Glutamatergic neuron (in vitro differentiated cells): ENCODE measurements at regions not wholly inside any gene's neighbourhood (a gene's known extent, or its start where the extent isn't known, plus 50 kb on each side); places are given as distances from the start of the nearest gene placed in this dataset.

Experiments
- DNase-seq: peaks from one replicate; pipeline ENCODE4 v3.0.0; 2022
- H3K27ac Mint-ChIP-seq: one replicate; pipeline ENCODE4 v1.8.0; 2020; ENCODE audit warnings: mild to moderate bottlenecking, mixed read lengths, inconsistent platforms; ENCODE audit not compliant: unreplicated experiment
- H3K27me3 Mint-ChIP-seq: one replicate; pipeline ENCODE4 v1.8.0; 2020; ENCODE audit warnings: mild to moderate bottlenecking, moderate library complexity, mixed read lengths, inconsistent platforms; ENCODE audit not compliant: unreplicated experiment
- H3K36me3 Mint-ChIP-seq: one replicate; pipeline ENCODE4 v1.8.0; 2020; ENCODE audit warnings: mild to moderate bottlenecking, mixed read lengths, inconsistent platforms; ENCODE audit not compliant: unreplicated experiment
- H3K4me1 Mint-ChIP-seq: one replicate; pipeline ENCODE4 v1.8.0; 2020; ENCODE audit warnings: mild to moderate bottlenecking, low read depth, mixed read lengths, inconsistent platforms; ENCODE audit not compliant: unreplicated experiment
- H3K4me3 Mint-ChIP-seq: one replicate; pipeline ENCODE4 v1.8.0; 2020; ENCODE audit warnings: mild to moderate bottlenecking, mixed read lengths, inconsistent platforms; ENCODE audit not compliant: unreplicated experiment
- H3K9me3 Mint-ChIP-seq: one replicate; pipeline ENCODE4 v1.8.0; 2020; ENCODE audit warnings: mild to moderate bottlenecking, moderate library complexity, mixed read lengths, inconsistent platforms; ENCODE audit not compliant: unreplicated experiment
- CTCF ChIP-seq: fragments of 200-600 bp; sonication (generic); IDR thresholded peaks from one replicate; pipeline ENCODE4 v1.5.0; 2021; ENCODE audit not compliant: partially characterized antibody, unreplicated experiment

GRCh38 chr5:136722581-136722980 is 357.2 kb upstream of the TRPC7 start:
- Mint-ChIP-seq H3K9me3 (no peaks in the 10 kb centered on the region), H3K4me3 (no peak overlapping the region)

GRCh38 chr5:136722086-136722485 is 356.7 kb upstream of the TRPC7 start:
- Mint-ChIP-seq H3K36me3 (no peaks in the 10 kb centered on the region), H3K9me3 (no peaks in the 10 kb centered on the region), H3K4me3 (no peak overlapping the region), H3K4me1 (no peaks in the 10 kb centered on the region), H3K27ac (no peak overlapping the region), H3K27me3 (peaks cover 3% of the 10 kb centered on the region)
- TF ChIP-seq CTCF = no peak
- DNase-seq = no peak

More at GRCh38 chr5:136722581-136722980, 357.2 kb upstream of the TRPC7 start:
- Mint-ChIP-seq H3K27ac (no peak overlapping the region), H3K4me1 (no peaks in the 10 kb centered on the region), H3K36me3 (no peaks in the 10 kb centered on the region), H3K27me3 (peaks cover 3% of the 10 kb centered on the region)
- TF ChIP-seq CTCF = no peak
- no peak for DNase-seq

- no peak for TF ChIP-seq CTCF
- Mint-ChIP-seq H3K36me3 (no peaks in the 10 kb centered on the region), H3K4me3 (no peak overlapping the region), H3K27me3 (peaks cover 3% of the 10 kb centered on the region), H3K9me3 (no peaks in the 10 kb centered on the region), H3K27ac (no peak overlapping the region), H3K4me1 (no peaks in the 10 kb centered on the region)
- DNase-seq = no peak
Observed at GRCh38 chr5:136720674-136721073, 355.3 kb upstream of the TRPC7 start.

GRCh38 chr5:136717917-136718316 is 352.6 kb upstream of the TRPC7 start:
- no peak overlapping the region for H3K27ac Mint-ChIP-seq

GRCh38 chr5:136714286-136714685 is 348.9 kb upstream of the TRPC7 start:
- no peaks in the 10 kb centered on the region for H3K9me3 Mint-ChIP-seq
- no peak for DNase-seq
- no peak overlapping the region for H3K27ac Mint-ChIP-seq
- TF ChIP-seq CTCF = no peak
- H3K27me3 Mint-ChIP-seq = peaks cover 3% of the 10 kb centered on the region
- H3K4me3 Mint-ChIP-seq = no peak overlapping the region
- no peaks in the 10 kb centered on the region for H3K36me3 Mint-ChIP-seq
- no peaks in the 10 kb centered on the region for H3K4me1 Mint-ChIP-seq

More at GRCh38 chr5:136717917-136718316, 352.6 kb upstream of the TRPC7 start:
- no peak for DNase-seq
- Mint-ChIP-seq H3K4me1 (no peaks in the 10 kb centered on the region), H3K4me3 (no peak overlapping the region), H3K36me3 (no peaks in the 10 kb centered on the region), H3K9me3 (no peaks in the 10 kb centered on the region), H3K27me3 (peaks cover 3% of the 10 kb centered on the region)
- no peak for TF ChIP-seq CTCF
